Upper lobe of left lung (tissue), 6 donors: ENCODE measurements at regions not wholly inside any gene's neighbourhood (a gene's known extent, or its start where the extent isn't known, plus 50 kb on each side); places are given as distances from the start of the nearest gene placed in this dataset.
"Not testable (repeated sequence)": the region's sequence is repeated elsewhere in the genome, so short reads cannot be mapped to it uniquely, and the experiment has no call there.

ENCODE experiments used
- ATAC-seq, 2 donors: fragments of 200-7000 bp; cut with Tn5 transposase; one replicate each; pipeline ENCODE4 v1.9.1; 2022; ENCODE audit warnings: mild to moderate bottlenecking in 2 of 2, moderate library complexity in 2 of 2; ENCODE audit not compliant: low FRiP score in 2 of 2
- DNase-seq, 2 donors: peaks; one replicate each; pipeline ENCODE4 v3.0.0-alpha.2; 2019 to 2020
- H3K27ac ChIP-seq, 4 donors: fragments of 200-600 bp; sonication (generic); one replicate each; pipeline ENCODE4 v1.5.1; 2016 to 2019
- H3K27me3 ChIP-seq, 4 donors: fragments of 200-600 bp; sonication (generic); one replicate each; pipeline ENCODE4 v1.5.1; 2017 to 2019
- H3K36me3 ChIP-seq, 4 donors: fragments of 200-600 bp; sonication (generic); one replicate each; pipeline ENCODE4 v1.5.1; 2016 to 2019
- H3K4me1 ChIP-seq, 4 donors: fragments of 200-600 bp; sonication (generic); one replicate each; pipeline ENCODE4 v1.5.1; 2018 to 2019
- H3K4me3 ChIP-seq, 4 donors: fragments of 200-600 bp; sonication (generic); one replicate each; pipeline ENCODE4 v1.5.1; 2017 to 2019; ENCODE audit warnings: mild to moderate bottlenecking in 2 of 4, moderate library complexity in 1 of 4
- H3K9me3 ChIP-seq, 4 donors: fragments of 200-600 bp; sonication (generic); one replicate each; pipeline ENCODE4 v1.5.1; 2018 to 2019
- CTCF ChIP-seq, 6 experiments: fragments of 450-650 bp in 4 of 6; fragments of 200-600 bp in 2 of 6; sonication (generic) in 2 of 6; IDR thresholded peaks; one replicate each; pipeline ENCODE4 v1.5.1; 2016 to 2019; ENCODE audit warnings: antibody characterized with exemption in 6 of 6
- EP300 ChIP-seq, 4 donors: sonication (generic); formaldehyde crosslinking; IDR thresholded peaks; one replicate each; pipeline ENCODE4 v1.5.1; 2017; ENCODE audit warnings: antibody characterized with exemption in 4 of 4, control low read depth in 2 of 4
- POLR2A ChIP-seq, 4 donors: fragments of 450-650 bp; IDR thresholded peaks; one replicate each; pipeline ENCODE4 v1.5.1; 2016 to 2017; ENCODE audit warnings: antibody characterized with exemption in 4 of 4, mild to moderate bottlenecking in 2 of 4
- POLR2AphosphoS5 ChIP-seq, 2 donors: sonication (generic); formaldehyde crosslinking; IDR thresholded peaks; one replicate each; pipeline ENCODE4 v1.5.1; 2017; ENCODE audit warnings: antibody characterized with exemption in 2 of 2
- WGBS, 2 donors: methylation state at CpG; one replicate each; pipeline ENCODE4 v1.1.5; 2017 to 2018; 5-methylcytosine and 5-hydroxymethylcytosine counted together
- donor health status: DM: no; HTN: no; CAD: no; lungs with moderate emphysema.
- donor health status: DM: no; HTN: yes; CAD: no; lungs with severe emphysema.

- whole genome bisulfite sequencing, 2 donors: 80 to 88% methylated on average over 25 to 29 of the region's 29 CpGs
Measured at GRCh38 chr14:106287506-106287905, 761.1 kb downstream of the TMEM121 start.

GRCh38 chr14:106291626-106292025, 765.2 kb downstream of the TMEM121 start:
- Histone ChIP-seq H3K9me3 (no peaks in the 10 kb centered on the region), H3K27ac (no peak overlapping the region), H3K27me3 (no peaks in the 10 kb centered on the region), H3K4me1 (no peaks in the 10 kb centered on the region), H3K4me3 (no peak overlapping the region), H3K36me3 (no peaks in the 10 kb centered on the region)
- 47 to 72% methylated on average over 2 of the region's 2 CpGs for WGBS, 2 donors
- no peak for ATAC-seq
- TF ChIP-seq POLR2A (IDR thresholded peaks at IDR 0.05): no peak
- TF ChIP-seq POLR2AphosphoS5 (IDR thresholded peaks at IDR 0.05): no peak
- no peak for TF ChIP-seq EP300 (IDR thresholded peaks at IDR 0.05)
- TF ChIP-seq CTCF (IDR thresholded peaks at IDR 0.05): no peak
- no peak for DNase-seq

More at GRCh38 chr14:106287506-106287905, 761.1 kb downstream of the TMEM121 start:
- no peak for TF ChIP-seq EP300 (IDR thresholded peaks at IDR 0.05)
- no peak for TF ChIP-seq CTCF (IDR thresholded peaks at IDR 0.05)
- TF ChIP-seq POLR2AphosphoS5 (IDR thresholded peaks at IDR 0.05): no peak
- TF ChIP-seq POLR2A (IDR thresholded peaks at IDR 0.05): no peak
- no peaks in the 10 kb centered on the region for H3K27me3 ChIP-seq
- H3K9me3 ChIP-seq: no peaks in the 10 kb centered on the region
- H3K4me3 ChIP-seq: no peak overlapping the region
- DNase-seq: peak in 1 of 2 donors; percentile 56
- ATAC-seq: no peak
- no peaks in the 10 kb centered on the region for H3K4me1 ChIP-seq
- H3K27ac ChIP-seq: no peak overlapping the region
- no peaks in the 10 kb centered on the region for H3K36me3 ChIP-seq

GRCh38 chr14:106294324-106294723, 767.9 kb downstream of the TMEM121 start:
- Histone ChIP-seq H3K27ac (no peak overlapping the region), H3K36me3 (no peaks in the 10 kb centered on the region), H3K4me3 (no peak overlapping the region), H3K9me3 (no peaks in the 10 kb centered on the region), H3K27me3 (no peaks in the 10 kb centered on the region), H3K4me1 (no peaks in the 10 kb centered on the region)
- WGBS, 2 donors: 0 to 4% methylated on average over 1 of the region's 1 CpG
- DNase-seq (no peak), ATAC-seq (no peak)
- TF ChIP-seq POLR2AphosphoS5 (IDR thresholded peaks at IDR 0.05) (no peak), POLR2A (IDR thresholded peaks at IDR 0.05) (no peak), CTCF (IDR thresholded peaks at IDR 0.05) (no peak), EP300 (IDR thresholded peaks at IDR 0.05) (no peak)

- H3K9me3 ChIP-seq, DNase-seq, H3K4me3 ChIP-seq, H3K36me3 ChIP-seq, H3K27ac ChIP-seq, H3K4me1 ChIP-seq, ATAC-seq, H3K27me3 ChIP-seq: not testable (repeated sequence)
- 26 to 42% methylated on average over 2 of the region's 2 CpGs for WGBS, 2 donors
Measured at GRCh38 chr14:106300951-106301510, 774.6 kb downstream of the TMEM121 start.

- not testable (repeated sequence) for DNase-seq, H3K27me3 ChIP-seq, H3K27ac ChIP-seq, H3K4me3 ChIP-seq, H3K9me3 ChIP-seq, H3K4me1 ChIP-seq, H3K36me3 ChIP-seq, ATAC-seq
- WGBS, 2 donors: 66 to 80% methylated on average over 3 to 4 of the region's 4 CpGs
Measured at GRCh38 chr14:106301609-106302008, 775.2 kb downstream of the TMEM121 start.

GRCh38 chr14:106302661-106303060, 776.3 kb downstream of the TMEM121 start:
- Histone ChIP-seq H3K9me3 (no peaks in the 10 kb centered on the region), H3K4me1 (no peaks in the 10 kb centered on the region), H3K27ac (no peak overlapping the region), H3K36me3 (no peaks in the 10 kb centered on the region), H3K4me3 (no peak overlapping the region), H3K27me3 (no peaks in the 10 kb centered on the region)
- no peak for TF ChIP-seq CTCF (IDR thresholded peaks at IDR 0.05)
- no peak for TF ChIP-seq EP300 (IDR thresholded peaks at IDR 0.05)
- no peak for DNase-seq
- 43 to 49% methylated on average over 4 of the region's 4 CpGs for WGBS, 2 donors
- ATAC-seq: no peak
